Stimulated activated CD4-positive, alpha-beta T cell treated with anti-CD3 and anti-CD28 coated beads, Interleukin-1b, Interleukin-23, amount 100 ng/mL, for 4 hours (primary cell): ENCODE measurements at regions not wholly inside any gene's neighbourhood (a gene's known extent, or its start where the extent isn't known, plus 50 kb on each side); places are given as distances from the start of the nearest gene placed in this dataset.

Experiments used
- DNase-seq, 2 donors: peaks; one replicate each; pipeline ENCODE4 v3.0.0-alpha.2; 2020; ENCODE audit warnings: low read depth in 2 of 2

DNA sequence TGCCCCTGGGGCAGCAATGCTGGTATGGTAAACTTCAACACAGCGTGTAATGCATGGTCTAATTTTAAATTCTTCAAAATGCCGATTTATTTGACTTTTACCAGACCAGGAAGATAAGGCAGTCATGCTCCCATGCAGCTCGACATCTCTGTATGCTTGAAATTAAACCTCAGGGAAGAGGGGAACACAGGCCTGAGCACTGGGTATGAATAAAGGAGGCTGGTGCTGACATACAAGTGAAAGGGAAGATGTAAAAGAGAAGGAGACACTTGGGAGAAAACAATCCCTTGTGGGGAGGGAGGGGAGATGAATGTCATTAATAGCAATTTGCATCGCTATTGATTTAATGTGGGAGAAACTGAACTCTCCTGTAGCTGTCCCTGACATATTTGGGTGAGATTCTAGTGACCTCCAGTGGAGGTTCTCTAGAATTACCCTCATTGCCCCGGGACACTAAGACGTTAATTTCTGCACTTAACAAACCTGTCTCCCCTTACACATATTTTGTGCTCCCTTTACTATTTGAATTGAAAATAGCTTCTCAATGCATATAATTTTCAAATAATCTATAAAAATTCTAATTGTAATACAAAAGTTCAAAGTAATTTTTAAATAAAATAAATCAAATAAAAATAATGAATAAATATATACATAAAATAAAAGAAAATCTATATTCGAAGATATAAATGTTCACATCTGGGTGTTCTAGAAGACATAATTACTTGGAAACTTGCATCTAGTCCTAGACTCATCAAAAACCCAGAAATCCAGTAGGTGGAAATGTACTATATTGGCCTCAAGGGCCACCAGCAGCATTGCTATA, 283.1 kb downstream of the LMX1A start:
- no peak for DNase-seq

DNA sequence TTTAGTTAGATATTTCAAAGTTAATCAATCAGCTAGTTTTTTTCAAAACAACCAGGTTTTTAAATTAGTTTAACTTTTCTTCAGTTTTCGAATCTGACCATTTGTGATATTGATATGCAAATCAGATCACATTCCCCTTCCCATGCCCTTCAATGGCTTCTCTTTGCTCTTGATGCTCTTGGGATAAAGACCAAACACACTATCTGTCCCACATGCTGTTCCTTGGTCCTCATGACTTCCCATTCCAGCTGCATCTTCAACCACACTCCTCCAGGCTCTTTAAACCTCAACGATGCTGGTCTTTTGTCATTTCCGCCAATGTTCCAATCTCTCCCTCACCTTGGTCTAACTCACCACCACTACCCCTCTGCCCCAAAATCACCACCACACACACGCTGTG, 285.8 kb downstream of the LMX1A start:
- DNase-seq = no peak

- no peak for DNase-seq
Observed at GRCh38 chr1:165069829-165070228, 286.7 kb downstream of the LMX1A start.

GRCh38 chr1:165068741-165069140, 287.8 kb downstream of the LMX1A start:
- DNase-seq = no peak

DNA sequence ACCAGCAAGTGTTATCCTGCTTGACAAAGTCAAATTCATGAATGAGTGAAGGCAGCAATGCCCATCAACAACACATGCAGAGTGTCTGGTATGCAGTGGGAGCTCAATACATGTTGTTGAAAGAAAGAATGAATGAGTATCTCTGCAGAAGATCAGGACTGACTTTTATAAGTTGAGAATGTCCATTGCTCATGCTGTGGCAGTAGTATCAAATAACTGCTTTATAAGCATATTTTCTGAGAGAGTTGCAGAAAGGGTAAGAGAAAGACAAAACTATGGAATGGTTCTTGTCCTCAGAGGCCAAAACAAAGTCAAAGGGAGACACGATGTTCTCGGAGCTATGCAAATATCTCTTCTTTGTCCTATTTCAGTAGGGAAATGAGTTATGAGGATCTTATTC, 288.7 kb downstream of the LMX1A start:
- DNase-seq = no peak

DNA sequence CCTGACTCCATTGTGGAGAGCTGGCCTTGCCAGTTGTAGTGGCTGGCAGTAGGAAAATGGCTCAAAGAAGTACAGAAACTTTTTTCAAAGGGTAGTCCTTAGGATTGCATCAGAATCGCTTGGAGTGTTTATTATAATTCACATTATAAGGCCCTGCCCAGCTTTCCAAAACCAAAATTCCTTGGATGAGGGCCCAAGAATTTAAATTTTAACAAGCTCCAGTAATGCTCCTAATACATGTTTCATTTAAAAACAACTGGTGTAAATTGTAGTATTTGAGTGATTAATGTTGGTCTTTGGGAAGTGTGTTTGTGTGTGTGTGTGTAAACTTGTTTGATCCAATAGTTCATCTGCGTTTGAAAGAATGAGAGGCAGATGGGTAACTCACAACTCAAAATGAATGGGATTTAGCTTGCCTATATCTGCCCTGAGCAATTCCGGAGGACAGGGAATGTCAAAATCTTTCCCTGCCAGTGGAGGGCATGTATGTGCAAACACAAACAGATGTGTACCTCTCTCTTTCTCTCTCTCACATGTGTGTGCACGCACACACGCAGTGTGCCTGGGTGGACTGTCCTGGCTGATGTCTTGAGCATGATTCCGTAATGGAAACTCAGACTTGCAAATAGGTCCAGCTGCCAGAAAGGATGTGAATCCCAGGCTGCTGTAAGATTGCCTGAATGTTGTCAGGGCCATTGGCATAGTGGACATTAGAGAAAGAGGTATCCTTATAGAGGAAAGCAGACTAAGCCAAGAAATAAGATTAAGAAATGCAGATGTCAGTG, 293.1 kb downstream of the LMX1A start:
- DNase-seq = no peak

DNA sequence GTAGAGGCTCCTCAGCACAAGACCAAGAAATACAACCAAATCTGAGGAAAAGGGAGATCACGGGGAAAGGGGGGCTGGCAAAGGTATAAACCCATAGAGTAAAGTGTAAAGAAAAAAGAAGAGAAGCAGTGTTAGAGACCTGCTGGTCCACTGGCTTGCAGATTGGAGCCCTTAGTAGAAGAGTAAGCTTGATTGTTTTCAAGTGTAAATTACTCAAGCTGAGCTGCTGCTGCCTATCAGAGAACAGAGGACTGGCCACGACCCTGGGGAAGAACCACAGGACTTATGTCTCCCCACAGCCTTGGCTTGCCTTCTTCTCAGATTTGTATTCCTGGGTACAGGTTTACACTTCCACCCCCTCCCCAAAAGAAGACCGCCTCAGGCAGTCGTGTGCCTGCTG, 294.2 kb downstream of the LMX1A start:
- DNase-seq = no peak

- DNase-seq = no peak
Observed at GRCh38 chr1:165060285-165060793, 296.2 kb downstream of the LMX1A start.

GRCh38 chr1:165057956-165058355, 298.6 kb downstream of the LMX1A start:
- no peak for DNase-seq

- no peak for DNase-seq
Observed at GRCh38 chr1:165056914-165057313, 299.6 kb downstream of the LMX1A start.

GRCh38 chr1:165055581-165055980, 300.9 kb downstream of the LMX1A start:
- DNase-seq = no peak

- no peak for DNase-seq
Observed at GRCh38 chr1:165054627-165055026, 301.9 kb downstream of the LMX1A start.

DNA sequence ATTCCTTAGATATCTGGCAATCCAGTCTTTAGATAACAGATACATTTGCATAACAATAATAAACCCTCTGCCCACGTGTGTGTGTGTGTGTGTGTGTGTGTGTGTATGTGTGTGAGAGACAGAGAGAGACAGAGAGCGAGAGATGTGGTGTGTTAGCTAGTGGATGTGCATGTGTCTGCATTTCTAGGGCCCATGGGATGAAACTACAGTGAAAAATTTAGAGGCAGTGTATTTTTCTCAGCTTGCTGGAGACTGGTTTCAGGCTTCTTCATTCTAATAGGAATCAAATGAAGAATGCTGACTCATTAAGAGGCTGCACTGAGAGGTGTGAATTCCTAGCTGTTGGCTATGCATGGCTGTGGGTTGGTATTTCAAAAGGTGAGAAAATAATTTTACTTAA, 303.2 kb downstream of the LMX1A start:
- DNase-seq = no peak

DNA sequence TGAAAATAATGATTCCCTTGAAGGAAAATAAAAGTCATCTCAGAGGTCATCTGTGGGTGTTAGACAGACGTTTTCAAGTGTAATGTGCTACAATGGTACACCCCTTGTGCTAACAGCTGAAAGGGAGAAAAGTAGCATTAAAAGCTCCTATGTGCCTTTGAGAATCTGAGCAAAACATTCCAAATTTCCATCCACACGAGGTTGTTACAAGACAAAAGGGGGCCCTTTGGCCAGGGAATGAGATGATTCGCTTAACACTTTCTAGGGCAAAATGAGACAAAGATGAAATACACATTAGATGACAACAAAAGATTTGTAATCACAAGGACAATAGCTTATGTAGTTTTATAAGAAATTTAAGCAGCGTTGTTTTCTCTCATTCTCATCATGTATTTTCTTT, 303.6 kb downstream of the LMX1A start:
- DNase-seq = no peak

GRCh38 chr1:165052431-165052830, 304.1 kb downstream of the LMX1A start:
- no peak for DNase-seq

GRCh38 chr1:165050246-165050645, 306.3 kb downstream of the LMX1A start:
- DNase-seq = no peak

DNA sequence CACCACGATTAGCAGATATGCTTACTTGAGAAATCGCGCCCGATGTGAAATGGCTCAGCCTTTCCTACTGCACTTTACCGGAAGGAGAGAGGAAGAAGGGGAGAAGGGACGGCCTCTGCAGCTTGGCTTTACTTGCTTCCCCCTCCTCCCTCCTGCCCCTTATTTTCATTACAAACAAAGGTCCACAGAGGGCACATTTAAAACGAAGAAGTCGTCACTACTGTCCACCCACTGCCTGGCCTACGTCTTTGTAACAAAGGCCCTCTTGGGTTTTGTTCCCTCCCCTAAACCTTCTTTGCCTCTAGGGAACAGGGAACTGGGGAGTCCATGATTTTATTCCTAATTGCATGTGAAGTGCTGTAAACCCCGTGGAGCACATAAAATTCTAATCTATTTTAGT, 308.5 kb downstream of the LMX1A start:
- DNase-seq = no peak

DNA sequence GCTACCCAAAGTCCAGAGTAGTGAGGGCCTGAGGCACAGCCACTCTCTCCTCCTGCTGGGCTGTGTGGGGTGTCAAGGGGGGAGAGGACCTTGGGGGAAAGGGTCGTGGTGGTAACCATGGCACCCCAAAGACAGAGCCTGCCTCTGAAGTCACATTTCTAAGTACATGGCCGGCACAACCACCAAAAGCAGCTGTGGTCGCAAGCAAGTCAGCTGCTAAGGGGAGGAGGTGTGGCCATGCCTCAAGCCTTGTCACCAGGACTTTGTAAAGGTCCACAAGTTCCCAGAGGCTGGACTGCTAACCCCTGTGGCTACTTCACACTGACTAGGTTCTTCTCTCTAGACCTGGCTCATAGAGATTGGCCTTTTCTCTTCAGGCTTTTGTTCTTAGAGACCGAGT, 310.6 kb downstream of the LMX1A start:
- no peak for DNase-seq

GRCh38 chr1:165040641-165041040, 315.9 kb downstream of the LMX1A start:
- no peak for DNase-seq

DNA sequence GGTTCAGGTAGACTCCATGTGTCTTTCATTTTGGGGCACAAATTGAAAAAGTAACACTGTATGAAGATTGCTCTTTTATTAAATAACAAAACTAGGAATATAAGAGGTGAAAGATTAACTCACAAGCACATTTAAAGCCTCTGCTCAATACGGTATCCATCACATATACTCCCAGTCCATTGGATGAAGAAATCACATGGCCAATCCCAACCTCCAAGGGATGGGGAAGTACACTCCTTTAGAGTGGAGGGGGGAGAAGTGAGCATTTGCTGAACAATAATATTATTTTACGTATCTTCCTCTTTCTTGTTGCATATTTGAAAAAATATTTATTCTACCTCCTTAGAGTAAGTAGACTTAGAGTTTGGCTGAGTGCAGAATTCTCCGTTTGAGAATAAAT, 316.5 kb downstream of the LMX1A start:
- no peak for DNase-seq

GRCh38 chr1:165036403-165036802, 320.1 kb downstream of the LMX1A start:
- DNase-seq = no peak

DNA sequence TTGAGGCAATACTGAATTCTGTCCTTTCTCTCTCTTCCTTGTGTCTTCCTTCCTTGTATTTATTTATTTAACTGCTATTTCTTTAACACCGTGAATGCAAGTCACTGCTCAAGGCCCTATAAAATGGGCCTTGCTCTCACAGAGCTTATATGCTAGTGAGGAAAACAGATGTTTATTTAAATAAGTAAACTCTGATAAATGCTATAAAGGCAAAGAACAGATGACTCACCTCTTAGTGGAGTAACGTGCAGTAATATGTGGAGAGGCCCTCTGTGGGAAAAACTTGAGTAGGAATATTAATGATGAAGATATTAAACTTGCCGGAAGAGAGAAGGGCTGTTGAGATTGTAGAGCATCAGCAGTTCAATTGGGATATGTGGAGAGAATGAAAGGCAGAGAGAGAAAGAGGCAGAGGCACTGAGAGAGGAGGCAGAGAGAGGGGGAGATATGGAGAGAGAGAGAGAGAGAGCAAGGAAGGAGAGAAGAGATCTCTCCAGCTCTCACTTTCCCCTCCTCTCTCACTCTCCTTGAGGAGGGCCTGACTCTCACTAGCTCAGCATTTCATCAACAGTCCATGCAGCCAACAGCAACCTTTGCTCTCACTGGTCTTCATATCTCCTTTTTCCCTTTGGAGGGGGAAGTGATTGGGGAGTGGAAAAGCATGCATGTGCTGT, 322.2 kb downstream of the LMX1A start:
- DNase-seq = no peak
